GM13977 (cell line): ENCODE measurements at regions not wholly inside any gene's neighbourhood (a gene's known extent, or its start where the extent isn't known, plus 50 kb on each side); places are given as distances from the start of the nearest gene placed in this dataset.
A peak's percentile ranks its signal among the peaks of the same experiment; 100 is the strongest.

Experiments used
- DNase-seq: peaks from one replicate; pipeline ENCODE4 v3.0.0; 2012; ENCODE audit warnings: low spot score
- in situ Hi-C: fragments of 300-500 bp; cut with MboI; formaldehyde crosslinking; loops from one replicate; pipeline ENCODE4 v1.12.0; 2022; ENCODE audit warnings: low sequenced_read_pairs, low pct_unique_long_range_greater_than_20kb, mixed read lengths, inconsistent platforms; ENCODE audit not compliant: unreplicated experiment
- TF ChIP-seq, protein P1 (sequence below): IDR thresholded peaks from 2 replicates; pipeline ENCODE4 v1.5.1; 2012; ENCODE audit warnings: mild to moderate bottlenecking, control low read depth; ENCODE audit not compliant: insufficient read depth; ENCODE audit errors: extremely low read depth, missing control alignments

DNA sequence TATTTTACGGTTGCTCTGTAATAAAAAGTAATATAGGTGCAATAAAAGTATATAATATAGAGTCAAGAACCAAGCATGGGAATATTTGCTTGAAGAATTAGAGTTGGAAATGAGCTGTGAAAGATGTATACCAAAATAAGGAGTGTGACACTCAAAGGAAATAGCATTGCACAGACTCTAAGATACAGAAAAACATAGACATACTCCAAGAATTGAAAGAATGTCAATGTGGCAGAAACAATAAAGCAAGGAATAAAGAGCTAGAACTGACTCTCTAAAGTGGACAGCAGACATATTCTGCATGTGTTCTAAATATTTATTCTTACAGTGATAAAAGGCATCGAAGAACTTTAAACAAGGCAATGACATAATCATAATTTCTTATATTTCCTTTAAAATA lies 561.1 kb upstream of the SETBP1 start:
- no peak for DNase-seq
- TF ChIP-seq, protein P1, sequence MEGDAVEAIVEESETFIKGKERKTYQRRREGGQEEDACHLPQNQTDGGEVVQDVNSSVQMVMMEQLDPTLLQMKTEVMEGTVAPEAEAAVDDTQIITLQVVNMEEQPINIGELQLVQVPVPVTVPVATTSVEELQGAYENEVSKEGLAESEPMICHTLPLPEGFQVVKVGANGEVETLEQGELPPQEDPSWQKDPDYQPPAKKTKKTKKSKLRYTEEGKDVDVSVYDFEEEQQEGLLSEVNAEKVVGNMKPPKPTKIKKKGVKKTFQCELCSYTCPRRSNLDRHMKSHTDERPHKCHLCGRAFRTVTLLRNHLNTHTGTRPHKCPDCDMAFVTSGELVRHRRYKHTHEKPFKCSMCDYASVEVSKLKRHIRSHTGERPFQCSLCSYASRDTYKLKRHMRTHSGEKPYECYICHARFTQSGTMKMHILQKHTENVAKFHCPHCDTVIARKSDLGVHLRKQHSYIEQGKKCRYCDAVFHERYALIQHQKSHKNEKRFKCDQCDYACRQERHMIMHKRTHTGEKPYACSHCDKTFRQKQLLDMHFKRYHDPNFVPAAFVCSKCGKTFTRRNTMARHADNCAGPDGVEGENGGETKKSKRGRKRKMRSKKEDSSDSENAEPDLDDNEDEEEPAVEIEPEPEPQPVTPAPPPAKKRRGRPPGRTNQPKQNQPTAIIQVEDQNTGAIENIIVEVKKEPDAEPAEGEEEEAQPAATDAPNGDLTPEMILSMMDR: no peak
- in situ Hi-C loops: no loop called here

DNA sequence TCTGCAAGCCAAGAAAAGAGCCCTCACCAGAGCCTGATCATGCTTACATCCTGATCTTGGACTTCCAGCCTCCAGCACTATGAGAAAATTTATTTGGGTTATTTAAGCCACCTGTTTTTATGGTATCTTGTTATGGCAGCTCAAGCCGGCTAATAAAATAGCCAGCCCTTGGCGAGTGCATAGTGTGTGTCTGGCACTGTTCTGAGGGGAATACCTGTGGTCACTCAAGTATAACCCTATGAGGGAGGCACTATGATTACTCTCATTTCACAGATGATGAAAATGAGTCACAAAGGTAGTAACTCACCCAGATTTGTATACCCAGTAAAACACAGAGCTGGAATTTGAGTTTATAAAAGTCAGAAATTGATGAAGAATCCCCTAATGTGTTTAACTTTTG lies 556.9 kb upstream of the SETBP1 start:
- TF ChIP-seq, protein P1: no peak
- in situ Hi-C loops: no loop called here
- DNase-seq: no peak

GRCh38 chr18:44125446-44125845 lies 555.2 kb upstream of the SETBP1 start:
- TF ChIP-seq, protein P1: no peak
- in situ Hi-C loops: loop anchor here (25.0 kb wide), 1 partner anchor 1262 kb away; no protein-coding TSS in a partner anchor
- no peak for DNase-seq

GRCh38 chr18:44126598-44126997 lies 554.1 kb upstream of the SETBP1 start:
- TF ChIP-seq, protein P1: no peak
- in situ Hi-C loops: loop anchor here (25.0 kb wide), 1 partner anchor 1261 kb away; no protein-coding TSS in a partner anchor

DNA sequence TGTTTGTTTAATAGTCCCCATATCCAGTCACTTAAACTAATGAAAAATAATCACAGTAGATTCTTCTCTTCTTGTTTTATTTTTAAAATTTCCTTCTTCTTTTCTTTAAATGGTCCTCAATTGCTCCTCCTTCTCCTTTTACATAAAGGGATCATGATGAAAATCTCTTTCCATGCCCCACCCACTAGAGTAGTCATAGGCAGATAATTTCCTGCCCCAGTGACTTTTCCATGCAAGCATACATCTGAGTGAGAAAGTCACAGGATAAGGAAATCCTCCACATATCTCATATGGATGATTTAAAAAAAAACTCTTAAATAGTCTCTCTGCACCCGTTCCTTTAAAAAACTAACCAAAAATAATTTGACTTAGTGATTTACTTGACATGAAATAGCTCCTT lies 552.3 kb upstream of the SETBP1 start:
- TF ChIP-seq, protein P1: no peak
- no peak for DNase-seq
- in situ Hi-C loops: loop anchor here (25.0 kb wide), 1 partner anchor 1259 kb away; no protein-coding TSS in a partner anchor

More at GRCh38 chr18:44126598-44126997, 554.1 kb upstream of the SETBP1 start:
- no peak for DNase-seq

DNA sequence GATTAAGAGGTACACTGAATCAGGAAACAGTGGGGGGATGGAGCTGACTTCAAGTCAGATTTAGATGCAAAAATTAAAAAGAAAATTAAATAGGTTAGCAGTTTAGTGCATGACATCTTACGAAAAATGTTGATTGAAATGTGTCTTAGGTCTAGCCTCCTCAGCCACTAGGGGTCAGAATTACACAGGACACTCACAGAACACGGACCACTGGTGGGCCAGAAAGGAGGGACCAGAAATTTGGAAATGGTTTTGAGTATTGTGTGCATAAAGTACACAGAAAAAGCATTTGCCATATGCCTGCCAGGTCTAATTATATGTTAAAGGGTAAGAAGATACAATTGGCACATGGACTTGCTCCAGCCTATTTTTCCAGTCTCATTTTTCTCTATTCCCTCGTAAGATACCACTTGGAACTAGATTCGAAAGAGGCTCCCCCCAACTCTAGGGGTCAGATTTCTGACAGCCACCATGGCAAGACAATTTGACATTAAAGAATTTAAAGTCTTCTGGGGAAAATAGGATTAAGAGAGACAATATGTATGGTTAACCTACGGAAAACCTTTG lies 550.2 kb upstream of the SETBP1 start:
- TF ChIP-seq, protein P1: peak; percentile 69
- peak; percentile 45 for DNase-seq
- in situ Hi-C loops: loop anchor here (25.0 kb wide), 1 partner anchor 1257 kb away; no protein-coding TSS in a partner anchor
